Erythroblast (primary cell): ENCODE measurements at regions not wholly inside any gene's neighbourhood (a gene's known extent, or its start where the extent isn't known, plus 50 kb on each side); places are given as distances from the start of the nearest gene placed in this dataset.

Source experiments
- GATA1 ChIP-seq: IDR thresholded peaks from 2 replicates; pipeline ENCODE4 v1.6.1; 2011; ENCODE audit warnings: low read depth, mild to moderate bottlenecking, control low read depth, low read length, moderate library complexity
- POLR2A ChIP-seq: IDR thresholded peaks from 2 replicates; pipeline ENCODE4 v1.6.1; 2011; ENCODE audit warnings: mild to moderate bottlenecking, low read length

- TF ChIP-seq POLR2A, result no peak
- no peak for TF ChIP-seq GATA1
These were observed 457.2 kb downstream of the IRS2 start for GRCh38 chr13:109329175-109329574.
